IPS DF 4.7 (cell line): ENCODE measurements at regions not wholly inside any gene's neighbourhood (a gene's known extent, or its start where the extent isn't known, plus 50 kb on each side); places are given as distances from the start of the nearest gene placed in this dataset.

Experiments used
- DNase-seq: peaks from one replicate; pipeline ENCODE4 v3.0.0-alpha.2; 2013; ENCODE audit warnings: low spot score; ENCODE audit errors: extremely low read depth

GRCh38 chr3:176568189-176568588 is 629.1 kb downstream of the TBL1XR1 start:
- DNase-seq: no peak

- no peak for DNase-seq
These were observed 630.5 kb downstream of the TBL1XR1 start for GRCh38 chr3:176566757-176567156.

GRCh38 chr3:176562331-176562730 is 635.0 kb downstream of the TBL1XR1 start:
- no peak for DNase-seq

- no peak for DNase-seq
These were observed 635.5 kb downstream of the TBL1XR1 start for GRCh38 chr3:176561826-176562225.

- no peak for DNase-seq
These were observed 642.3 kb downstream of the TBL1XR1 start for GRCh38 chr3:176554791-176555654.

- DNase-seq: no peak
These were observed 643.0 kb downstream of the TBL1XR1 start for GRCh38 chr3:176554264-176554663.

- DNase-seq: no peak
These were observed 670.3 kb downstream of the TBL1XR1 start for GRCh38 chr3:176526942-176527341.

- no peak for DNase-seq
These were observed 671.1 kb downstream of the TBL1XR1 start for GRCh38 chr3:176526225-176526624.

- DNase-seq: no peak
These were observed 674.2 kb downstream of the TBL1XR1 start for GRCh38 chr3:176523114-176523513.

- no peak for DNase-seq
These were observed 674.8 kb downstream of the TBL1XR1 start for GRCh38 chr3:176522436-176522835.

- DNase-seq: no peak
These were observed 675.6 kb downstream of the TBL1XR1 start for GRCh38 chr3:176521531-176522175.

- DNase-seq: peak; percentile 94
These were observed 683.0 kb downstream of the TBL1XR1 start for GRCh38 chr3:176514297-176514696.

- DNase-seq: no peak
These were observed 683.7 kb downstream of the TBL1XR1 start for GRCh38 chr3:176513604-176514003.

- no peak for DNase-seq
These were observed 685.2 kb downstream of the TBL1XR1 start for GRCh38 chr3:176512037-176512436.

GRCh38 chr3:176510097-176510496 is 687.2 kb downstream of the TBL1XR1 start:
- DNase-seq: no peak

GRCh38 chr3:176505878-176506621 is 691.2 kb downstream of the TBL1XR1 start:
- peak; percentile 82 for DNase-seq

- DNase-seq: no peak
These were observed 706.2 kb downstream of the TBL1XR1 start for GRCh38 chr3:176491084-176491483.

GRCh38 chr3:176490357-176490756 is 706.9 kb downstream of the TBL1XR1 start:
- DNase-seq: no peak

- no peak for DNase-seq
These were observed 718.0 kb downstream of the TBL1XR1 start for GRCh38 chr3:176479248-176479647.

- DNase-seq: no peak
These were observed 727.5 kb downstream of the TBL1XR1 start for GRCh38 chr3:176469694-176470205.

GRCh38 chr3:176463610-176464009 is 733.7 kb downstream of the TBL1XR1 start:
- DNase-seq: no peak

GRCh38 chr3:176447369-176447768 is 749.9 kb downstream of the TBL1XR1 start:
- no peak for DNase-seq
